ENCODE measurements at regions not wholly inside any gene's neighbourhood (a gene's known extent, or its start where the extent isn't known, plus 50 kb on each side); places are given as distances from the start of the nearest gene placed in this dataset.

DNA sequence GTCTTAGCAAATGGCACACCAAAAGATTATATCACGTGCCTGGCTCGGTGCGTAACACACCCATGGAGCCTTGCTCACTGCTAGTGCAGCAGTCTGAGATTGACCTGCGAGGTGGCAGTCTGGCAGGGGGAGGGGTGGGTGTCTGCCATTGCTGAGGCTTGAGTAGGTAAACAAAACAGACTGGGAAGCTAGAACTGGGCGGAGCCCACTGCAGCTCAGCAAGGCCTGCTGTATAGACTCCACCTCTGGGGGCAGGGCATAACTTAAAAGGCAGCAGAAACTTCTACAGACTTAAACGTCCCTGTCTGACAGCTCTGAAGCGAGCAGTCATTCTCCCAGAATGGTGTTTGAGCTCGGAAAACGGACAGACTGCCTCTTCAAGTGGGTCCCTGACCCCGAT lies 55.9 kb upstream of the FSHR start:
- TF ChIP-seq, protein P1, sequence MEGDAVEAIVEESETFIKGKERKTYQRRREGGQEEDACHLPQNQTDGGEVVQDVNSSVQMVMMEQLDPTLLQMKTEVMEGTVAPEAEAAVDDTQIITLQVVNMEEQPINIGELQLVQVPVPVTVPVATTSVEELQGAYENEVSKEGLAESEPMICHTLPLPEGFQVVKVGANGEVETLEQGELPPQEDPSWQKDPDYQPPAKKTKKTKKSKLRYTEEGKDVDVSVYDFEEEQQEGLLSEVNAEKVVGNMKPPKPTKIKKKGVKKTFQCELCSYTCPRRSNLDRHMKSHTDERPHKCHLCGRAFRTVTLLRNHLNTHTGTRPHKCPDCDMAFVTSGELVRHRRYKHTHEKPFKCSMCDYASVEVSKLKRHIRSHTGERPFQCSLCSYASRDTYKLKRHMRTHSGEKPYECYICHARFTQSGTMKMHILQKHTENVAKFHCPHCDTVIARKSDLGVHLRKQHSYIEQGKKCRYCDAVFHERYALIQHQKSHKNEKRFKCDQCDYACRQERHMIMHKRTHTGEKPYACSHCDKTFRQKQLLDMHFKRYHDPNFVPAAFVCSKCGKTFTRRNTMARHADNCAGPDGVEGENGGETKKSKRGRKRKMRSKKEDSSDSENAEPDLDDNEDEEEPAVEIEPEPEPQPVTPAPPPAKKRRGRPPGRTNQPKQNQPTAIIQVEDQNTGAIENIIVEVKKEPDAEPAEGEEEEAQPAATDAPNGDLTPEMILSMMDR (IDR thresholded peaks at IDR 0.05): no peak
- no peak for TF ChIP-seq EP300 (IDR thresholded peaks at IDR 0.05)
- no peak for TF ChIP-seq POLR2AphosphoS5 (IDR thresholded peaks at IDR 0.05)
